ENCODE measurements at regions not wholly inside any gene's neighbourhood (a gene's known extent, or its start where the extent isn't known, plus 50 kb on each side); places are given as distances from the start of the nearest gene placed in this dataset.

DNA sequence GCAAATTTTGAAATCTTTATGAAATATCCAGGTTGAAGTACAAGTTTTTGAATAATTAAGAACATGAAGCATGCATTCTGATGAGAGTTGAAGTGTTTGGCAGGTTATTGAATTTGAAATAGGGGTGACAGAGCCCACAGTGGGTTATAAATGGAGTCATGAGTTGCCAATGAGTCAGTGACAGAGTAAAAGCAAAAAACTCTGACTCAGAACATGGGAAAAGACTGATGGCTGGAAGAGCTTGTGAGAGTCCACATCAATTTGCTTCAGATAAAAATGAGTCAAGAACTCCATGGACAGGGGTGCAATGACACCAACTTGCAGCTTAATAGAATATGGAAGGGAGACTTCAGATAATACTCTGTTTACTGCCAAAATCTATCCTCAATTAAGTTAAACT is 105.3 kb downstream of the SLC6A15 start:
- in situ Hi-C loops (cut with HindIII; ENCODE audit: low pct_unique_long_range_greater_than_20kb, low sequenced_read_pairs) = no loop called here
- no peak for DNase-seq (ENCODE audit: low read depth, low spot score)

DNA sequence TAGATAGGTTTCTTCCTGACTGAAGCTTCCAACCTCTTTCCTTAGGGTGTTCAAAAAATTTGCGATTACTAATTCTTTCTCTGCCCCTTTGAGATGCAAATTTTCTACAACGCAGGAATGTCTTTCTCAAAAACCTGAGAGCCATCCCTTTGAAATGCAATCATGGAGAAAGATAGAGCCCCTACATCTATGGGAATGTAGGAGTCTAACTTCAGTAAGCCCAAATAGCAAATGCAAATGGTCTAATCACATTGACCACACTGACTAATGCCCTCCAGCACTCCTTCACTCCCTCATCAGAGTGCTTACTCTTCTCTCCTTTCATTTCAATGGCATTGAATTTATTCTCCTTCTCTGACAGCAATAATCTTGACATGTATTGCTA is 107.1 kb downstream of the SLC6A15 start:
- in situ Hi-C loops (cut with HindIII; ENCODE audit: low pct_unique_long_range_greater_than_20kb, low sequenced_read_pairs) = no loop called here

DNA sequence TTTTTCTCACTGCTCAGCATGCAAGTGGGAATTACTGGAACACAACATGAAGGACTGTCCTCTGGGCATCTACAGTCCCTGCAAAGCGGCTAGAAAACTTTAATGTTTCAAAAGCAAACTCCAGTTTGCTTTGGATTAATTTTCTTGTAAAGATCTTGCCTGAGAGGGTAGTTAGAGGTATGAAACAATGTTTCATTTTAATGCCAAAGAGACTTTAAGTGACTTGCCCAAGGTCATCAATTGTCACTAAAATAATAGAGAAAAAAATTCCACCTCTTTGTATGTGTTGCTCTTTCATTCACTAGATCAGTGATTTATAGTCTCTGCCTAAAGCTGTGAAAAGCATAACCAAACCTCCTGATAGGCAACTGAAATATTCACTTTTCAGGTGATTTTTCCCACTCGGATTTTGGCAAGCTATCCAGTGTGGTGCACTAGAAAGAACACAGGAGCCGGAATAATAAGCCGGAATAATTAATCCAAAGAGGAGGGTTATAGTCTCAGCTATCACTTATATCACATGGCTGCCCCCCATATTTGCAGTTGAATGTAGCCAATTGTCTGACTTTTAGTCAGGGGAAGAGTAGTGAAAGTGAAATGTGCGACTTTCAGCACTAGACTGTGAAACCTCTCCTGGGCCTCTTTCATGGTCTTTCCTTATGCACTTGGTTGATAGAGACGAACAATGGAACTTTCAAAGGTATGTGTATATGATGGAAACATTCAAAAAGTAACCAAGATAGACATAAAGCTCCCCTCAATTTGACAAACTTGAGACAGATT is 107.7 kb downstream of the SLC6A15 start:
- in situ Hi-C loops (cut with HindIII; ENCODE audit: low pct_unique_long_range_greater_than_20kb, low sequenced_read_pairs) = no loop called here
- no peak for DNase-seq (ENCODE audit: low read depth, low spot score)

More for the DNA sequence above, 107.1 kb downstream of the SLC6A15 start:
- no peak for DNase-seq (ENCODE audit: low read depth, low spot score)

DNA sequence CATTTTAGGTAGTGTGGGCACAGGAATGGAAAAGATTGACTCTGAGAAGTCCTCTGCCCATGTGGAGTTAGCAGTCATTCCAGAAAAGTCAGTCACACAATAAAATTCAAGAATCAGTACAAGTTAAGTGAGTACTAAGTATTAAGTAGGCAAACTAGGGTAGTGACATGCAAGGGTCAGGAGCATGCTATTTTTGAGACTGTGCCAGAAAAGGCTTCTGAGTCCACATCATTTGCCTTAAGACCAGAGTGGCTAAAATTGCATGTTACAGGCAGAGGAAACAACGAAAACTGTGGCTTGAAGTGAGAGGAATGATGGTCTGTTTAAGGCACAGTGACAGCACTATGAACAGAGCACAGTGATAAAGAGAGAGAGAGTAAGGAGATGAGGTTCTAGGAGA is 108.9 kb downstream of the SLC6A15 start:
- in situ Hi-C loops (cut with HindIII; ENCODE audit: low pct_unique_long_range_greater_than_20kb, low sequenced_read_pairs) = no loop called here
- no peak for DNase-seq (ENCODE audit: low read depth, low spot score)

DNA sequence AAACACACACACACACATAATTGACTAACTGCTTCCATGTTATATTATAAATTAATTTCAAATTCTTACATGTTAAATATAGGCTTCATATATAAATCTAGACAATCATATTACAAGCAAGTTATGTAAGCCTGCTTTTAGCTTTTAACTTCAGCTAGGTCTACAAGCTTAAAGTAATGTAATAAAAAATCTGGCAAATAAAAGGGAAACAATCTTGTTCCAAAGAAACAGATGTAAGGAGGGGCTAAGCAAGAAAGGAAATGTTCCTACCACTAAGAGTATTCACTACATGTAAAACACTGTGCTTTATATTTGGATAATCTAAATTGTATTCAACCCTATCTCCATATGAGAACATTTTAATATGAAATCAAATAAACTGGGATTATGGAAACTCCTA is 110.4 kb downstream of the SLC6A15 start:
- in situ Hi-C loops (cut with HindIII; ENCODE audit: low pct_unique_long_range_greater_than_20kb, low sequenced_read_pairs) = no loop called here
- DNase-seq (ENCODE audit: low read depth, low spot score) = no peak

DNA sequence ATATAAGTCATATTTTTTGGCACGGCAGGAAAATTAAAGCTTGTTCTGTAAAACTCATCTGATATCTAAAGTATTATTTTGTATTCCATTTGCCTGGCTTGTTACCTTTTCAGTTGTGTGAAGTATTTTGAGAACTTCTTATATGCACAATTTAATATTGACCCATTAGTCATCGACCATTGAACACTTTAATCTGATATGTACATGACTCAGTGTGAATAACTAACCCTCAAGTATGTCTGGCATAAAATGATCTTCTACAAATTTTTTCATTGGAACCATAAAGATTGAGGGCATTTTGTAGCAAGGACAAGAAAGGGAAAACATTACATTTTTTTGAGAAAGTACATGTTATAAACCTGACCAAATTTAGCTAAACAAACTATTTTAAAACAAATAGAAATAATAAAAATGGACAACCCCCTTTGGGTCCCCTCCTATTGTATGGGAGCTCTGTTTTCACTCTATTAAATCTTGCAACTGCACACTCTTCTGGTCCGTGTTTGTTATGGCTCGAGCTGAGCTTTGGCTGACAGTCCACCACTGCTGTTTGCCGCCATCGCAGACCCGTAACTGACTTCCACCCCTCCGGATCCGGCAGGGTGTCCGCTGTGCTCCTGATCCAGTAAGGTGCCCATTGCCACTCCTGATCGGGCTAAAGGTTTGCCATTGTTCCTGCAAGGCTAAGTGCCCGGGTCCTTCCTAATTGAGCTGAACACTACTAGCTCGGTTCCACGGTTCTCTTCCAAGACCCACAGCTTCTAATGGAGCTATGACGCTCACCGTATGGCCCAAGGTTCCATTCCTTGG is 118.8 kb downstream of the SLC6A15 start:
- in situ Hi-C loops (cut with HindIII; ENCODE audit: low pct_unique_long_range_greater_than_20kb, low sequenced_read_pairs) = no loop called here

DNA sequence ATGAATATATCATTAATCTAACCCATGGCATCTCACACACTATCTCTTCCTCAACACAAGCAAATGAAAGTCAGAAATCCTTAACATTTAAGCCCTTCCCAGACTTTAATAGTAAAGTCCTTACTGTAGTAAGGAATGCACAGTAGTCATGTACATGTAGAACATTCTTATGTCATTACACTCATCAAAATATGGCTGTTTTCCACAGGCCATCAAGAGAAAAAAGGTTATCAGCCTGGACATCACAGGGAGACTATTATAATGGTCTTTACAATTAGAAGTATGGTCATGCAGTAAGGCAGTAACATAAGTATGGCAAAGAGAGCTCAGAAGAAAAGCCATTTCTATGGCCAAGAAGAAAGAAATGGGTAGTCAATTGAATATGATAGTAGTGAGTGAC is 121.2 kb downstream of the SLC6A15 start:
- DNase-seq (ENCODE audit: low read depth, low spot score) = no peak
- in situ Hi-C loops (cut with HindIII; ENCODE audit: low pct_unique_long_range_greater_than_20kb, low sequenced_read_pairs) = no loop called here

More for the DNA sequence above, 118.8 kb downstream of the SLC6A15 start:
- no peak for DNase-seq (ENCODE audit: low read depth, low spot score)

DNA sequence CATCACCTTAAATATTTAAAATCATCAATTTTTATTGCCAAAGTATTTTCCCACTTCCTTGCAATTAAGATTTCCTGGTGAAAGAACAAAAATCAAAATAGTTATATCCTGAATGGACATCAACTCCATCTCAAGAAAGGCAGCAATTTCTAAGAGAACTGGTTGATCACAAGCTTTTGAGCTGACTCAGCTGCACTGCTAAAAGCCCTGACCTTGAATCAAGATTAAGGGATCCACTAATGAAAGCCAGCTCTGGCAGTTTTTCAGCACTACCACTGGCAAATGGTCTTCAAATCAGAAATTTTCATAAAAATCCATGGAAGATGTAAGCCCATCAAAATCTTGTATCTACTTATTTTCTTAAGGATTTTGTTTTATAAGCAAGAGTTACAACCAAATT is 123.4 kb downstream of the SLC6A15 start:
- in situ Hi-C loops (cut with HindIII; ENCODE audit: low pct_unique_long_range_greater_than_20kb, low sequenced_read_pairs) = no loop called here

DNA sequence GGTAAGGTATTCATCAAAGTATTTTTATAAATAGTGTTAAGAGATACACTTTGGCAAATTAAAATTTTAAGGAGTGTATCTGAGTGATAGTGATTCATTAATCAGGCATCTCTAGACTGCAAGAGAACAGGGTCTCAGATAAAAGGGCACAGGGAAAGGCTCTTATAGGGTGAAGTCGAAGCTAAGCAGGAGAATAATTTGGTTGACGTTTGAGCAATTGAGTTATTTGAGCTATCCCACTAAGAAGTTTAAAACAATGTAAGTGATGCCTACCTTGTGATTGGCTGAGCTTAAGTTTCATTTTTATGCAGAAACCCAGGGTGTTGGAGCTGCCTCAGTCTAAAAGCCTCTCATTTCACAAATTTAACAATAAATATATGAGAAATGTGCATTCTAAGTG is 125.3 kb downstream of the SLC6A15 start:
- no peak for DNase-seq (ENCODE audit: low read depth, low spot score)
- in situ Hi-C loops (cut with HindIII; ENCODE audit: low pct_unique_long_range_greater_than_20kb, low sequenced_read_pairs) = no loop called here

More for the DNA sequence above, 123.4 kb downstream of the SLC6A15 start:
- no peak for DNase-seq (ENCODE audit: low read depth, low spot score)

DNA sequence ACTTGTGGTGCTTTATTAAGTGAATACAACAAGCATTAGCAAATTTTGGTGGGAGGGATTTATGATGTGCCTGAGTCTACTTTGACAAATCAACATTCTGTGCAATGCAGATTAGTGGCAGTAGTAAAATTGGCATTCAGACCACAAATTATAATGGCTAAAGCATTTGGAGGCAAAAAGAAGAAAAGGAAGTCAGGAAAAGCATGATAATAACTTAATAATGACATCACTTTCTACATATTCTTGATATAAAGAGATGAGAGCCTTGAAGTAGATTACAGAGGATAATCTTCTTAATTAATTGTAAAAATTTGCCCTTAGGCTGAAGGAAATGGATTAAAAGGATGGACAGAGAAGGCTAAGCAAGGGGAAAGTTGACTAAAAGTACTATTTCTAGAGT is 126.0 kb downstream of the SLC6A15 start:
- in situ Hi-C loops (cut with HindIII; ENCODE audit: low pct_unique_long_range_greater_than_20kb, low sequenced_read_pairs) = no loop called here
- no peak for DNase-seq (ENCODE audit: low read depth, low spot score)

DNA sequence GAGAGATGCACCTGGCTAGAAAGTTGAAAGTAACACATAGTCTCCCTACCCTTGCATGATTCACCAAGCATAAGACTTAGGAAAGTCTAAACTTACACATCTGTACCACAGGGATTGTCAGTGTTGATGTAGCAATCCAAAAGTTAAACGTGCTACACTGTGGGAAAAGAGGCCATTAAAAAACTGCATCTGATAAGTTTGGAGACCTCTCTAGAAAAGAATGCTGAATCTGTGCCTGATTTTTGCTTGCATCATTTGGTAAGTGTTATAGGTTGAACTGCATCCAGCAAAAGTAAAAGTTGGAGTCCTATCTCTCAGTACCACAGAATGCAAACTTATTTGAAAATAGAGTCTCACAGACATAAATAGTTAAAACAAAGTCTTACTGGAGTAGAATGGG is 126.6 kb downstream of the SLC6A15 start:
- in situ Hi-C loops (cut with HindIII; ENCODE audit: low pct_unique_long_range_greater_than_20kb, low sequenced_read_pairs) = no loop called here

DNA sequence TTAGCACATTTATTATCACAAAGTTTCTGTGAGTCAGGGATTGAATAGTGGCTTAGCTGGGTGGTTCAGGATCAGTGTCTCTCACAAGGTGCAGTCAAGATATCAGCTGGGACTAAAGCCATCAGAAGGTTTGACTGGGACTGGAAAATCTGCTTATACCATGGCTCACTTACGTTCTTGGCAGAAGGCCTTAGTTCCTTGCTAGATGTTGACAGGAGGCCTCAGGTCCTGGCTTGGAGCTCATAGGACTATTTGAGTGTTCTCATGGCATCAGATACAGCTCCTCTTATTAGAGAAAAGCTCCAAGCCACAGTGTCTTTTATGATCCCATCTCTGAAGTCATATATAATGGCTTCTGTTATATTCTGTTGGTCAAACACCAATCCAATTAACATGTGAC is 127.3 kb downstream of the SLC6A15 start:
- in situ Hi-C loops (cut with HindIII; ENCODE audit: low pct_unique_long_range_greater_than_20kb, low sequenced_read_pairs) = no loop called here
- DNase-seq (ENCODE audit: low read depth, low spot score) = peak; percentile 7

More for the DNA sequence above, 126.6 kb downstream of the SLC6A15 start:
- no peak for DNase-seq (ENCODE audit: low read depth, low spot score)

DNA sequence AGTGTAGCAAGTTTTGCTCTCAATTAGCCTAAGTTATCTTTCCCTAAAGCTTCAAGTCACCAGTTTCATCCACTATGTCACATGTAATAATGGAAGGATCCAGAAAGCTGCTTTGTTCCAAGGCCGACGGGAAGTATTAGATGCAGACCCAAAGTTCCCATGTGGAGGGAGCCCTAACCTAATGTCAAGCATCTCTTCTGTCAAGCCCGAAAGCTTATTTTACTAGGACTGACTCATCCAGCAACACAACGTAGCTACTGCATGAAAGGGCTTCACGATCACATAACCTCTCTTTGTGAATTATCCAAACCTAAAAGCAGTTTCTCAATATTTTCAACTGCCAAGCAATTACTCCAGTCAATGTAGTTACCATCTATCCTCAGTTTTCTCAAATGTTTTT is 133.4 kb downstream of the SLC6A15 start:
- no peak for DNase-seq (ENCODE audit: low read depth, low spot score)

DNA sequence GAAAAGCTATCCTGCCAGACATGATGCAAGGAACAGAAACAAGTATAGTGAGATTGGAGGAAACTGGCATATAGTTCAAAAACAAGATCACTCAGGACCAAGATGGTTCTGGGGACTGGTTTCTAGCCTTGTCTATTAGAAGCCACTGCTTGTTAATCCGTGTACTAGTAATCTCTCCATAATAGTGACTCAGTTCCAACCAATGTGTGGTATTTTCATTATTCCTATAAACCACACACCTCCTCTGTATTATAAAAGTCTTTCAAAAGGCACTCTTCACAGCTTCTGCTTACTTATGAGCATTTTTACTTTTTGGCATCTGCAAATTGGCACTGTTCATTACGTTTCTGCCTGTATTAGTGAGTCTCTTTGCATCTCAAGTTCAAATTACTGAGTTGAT is 140.3 kb downstream of the SLC6A15 start:
- in situ Hi-C loops (cut with HindIII; ENCODE audit: low pct_unique_long_range_greater_than_20kb, low sequenced_read_pairs) = no loop called here

More for the DNA sequence above, 133.4 kb downstream of the SLC6A15 start:
- in situ Hi-C loops (cut with HindIII; ENCODE audit: low pct_unique_long_range_greater_than_20kb, low sequenced_read_pairs) = no loop called here

DNA sequence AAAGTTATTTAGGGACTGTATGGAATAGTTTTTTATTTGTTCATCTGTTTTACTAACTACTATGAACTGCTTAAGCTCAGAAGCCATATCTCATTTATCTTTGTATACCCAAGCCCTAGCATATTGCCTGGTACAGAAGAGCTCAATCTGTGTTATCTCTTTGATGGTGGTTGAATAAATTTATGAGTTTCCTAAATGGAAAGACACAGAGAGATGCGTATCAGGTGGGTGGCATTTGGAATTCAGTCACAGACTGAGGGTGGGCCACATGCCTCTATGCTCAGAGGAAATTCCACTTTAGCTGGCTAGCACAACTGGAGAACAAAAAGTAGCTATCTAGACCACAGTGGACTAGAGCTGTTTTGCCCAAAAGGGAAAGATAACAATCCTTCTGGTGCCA is 145.5 kb downstream of the SLC6A15 start:
- in situ Hi-C loops (cut with HindIII; ENCODE audit: low pct_unique_long_range_greater_than_20kb, low sequenced_read_pairs) = no loop called here
- no peak for DNase-seq (ENCODE audit: low read depth, low spot score)

More for the DNA sequence above, 140.3 kb downstream of the SLC6A15 start:
- DNase-seq (ENCODE audit: low read depth, low spot score) = no peak

DNA sequence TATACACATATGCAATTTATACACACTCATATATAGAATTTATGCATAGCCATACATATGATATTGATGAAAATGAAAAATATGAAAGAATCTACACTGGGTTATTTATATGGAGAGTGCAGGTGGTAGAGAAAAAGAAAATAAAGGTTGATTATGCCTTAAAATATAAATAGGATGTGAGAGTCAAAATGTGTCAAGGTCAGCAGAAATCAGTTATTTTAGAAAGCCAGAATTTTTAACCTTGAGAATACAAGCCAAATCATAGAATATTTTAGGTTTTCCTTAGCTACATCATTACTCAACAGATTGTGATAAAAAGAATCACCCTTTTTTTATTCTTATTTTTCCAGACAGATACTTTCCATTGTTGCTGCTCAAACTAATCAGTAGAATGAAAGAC is 146.2 kb downstream of the SLC6A15 start:
- no peak for DNase-seq (ENCODE audit: low read depth, low spot score)
- in situ Hi-C loops (cut with HindIII; ENCODE audit: low pct_unique_long_range_greater_than_20kb, low sequenced_read_pairs) = no loop called here

DNA sequence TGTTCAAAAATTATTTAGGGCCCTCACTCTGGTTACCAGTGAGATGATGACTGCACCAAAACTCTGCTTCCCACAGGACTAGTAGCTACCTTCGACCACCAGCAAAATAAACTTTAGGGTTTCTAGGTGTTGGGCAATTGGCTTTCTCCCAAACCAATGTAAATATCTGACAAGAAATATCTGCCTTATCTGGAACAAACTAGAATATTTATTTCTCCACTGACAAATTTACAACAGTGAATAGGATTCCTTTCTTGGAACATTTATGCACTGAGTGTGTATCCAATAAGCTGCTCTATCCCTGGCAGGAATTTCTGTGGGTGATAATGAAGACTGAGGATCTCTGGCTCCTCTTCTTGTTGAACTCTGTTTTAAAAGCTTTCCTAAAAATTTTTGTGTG is 148.6 kb downstream of the SLC6A15 start:
- in situ Hi-C loops (cut with HindIII; ENCODE audit: low pct_unique_long_range_greater_than_20kb, low sequenced_read_pairs) = no loop called here
- DNase-seq (ENCODE audit: low read depth, low spot score) = no peak

DNA sequence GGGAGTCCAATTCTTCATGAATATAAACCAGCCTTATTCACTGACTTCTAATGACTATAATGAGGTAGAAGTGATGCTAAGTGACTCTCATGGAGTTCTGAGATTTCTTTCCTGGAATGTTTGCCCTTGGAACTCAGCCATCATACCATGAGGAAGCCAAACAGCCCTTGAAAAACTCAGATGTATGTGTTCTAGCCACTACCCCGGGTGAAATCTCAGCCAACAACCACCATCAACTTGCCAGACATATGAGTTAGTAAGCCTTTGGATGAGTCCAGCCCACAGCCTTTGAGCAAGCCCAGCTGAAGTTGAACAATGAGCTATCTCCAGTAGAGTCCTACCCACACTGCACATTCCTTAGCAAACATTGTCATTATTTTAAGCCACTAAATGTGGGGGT is 149.5 kb downstream of the SLC6A15 start:
- in situ Hi-C loops (cut with HindIII; ENCODE audit: low pct_unique_long_range_greater_than_20kb, low sequenced_read_pairs) = no loop called here
- DNase-seq (ENCODE audit: low read depth, low spot score) = no peak

Measured in SK-MEL-5 (cell line).